HepG2 (cell line): ENCODE measurements at regions not wholly inside any gene's neighbourhood (a gene's known extent, or its start where the extent isn't known, plus 50 kb on each side); places are given as distances from the start of the nearest gene placed in this dataset.

Experiments
- ATAC-seq: fragments of 200-7000 bp; cut with Tn5 transposase; 3 replicates; pipeline ENCODE4 v1.9.1; 2020; ENCODE audit warnings: mild to moderate bottlenecking, moderate library complexity
- BruUV-seq: library from RNA; stranded (reverse); fragments of 400-500 nt; replicated peaks from 2 replicates; lab custom pipeline; 2021; lab: Mats Ljungman, UMichigan
- CTCF ChIA-PET: fragments of 300-600 bp; formaldehyde crosslinking; extraction: SDS; loops from one replicate; lab custom pipeline; 2021; ENCODE audit warnings: low total read pairs, inconsistent platforms, low intra/inter-chr PET ratio; lab: Yijun Ruan, JAX
- POLR2A ChIA-PET: fragments of 350-600 bp; sonication (Branson Sonifier 250); formaldehyde crosslinking; loops from one replicate; lab custom pipeline; 2020; ENCODE audit warnings: antibody characterized with exemption, inconsistent platforms; lab: Yijun Ruan, JAX
- DNase-seq: peaks from one replicate; pipeline ENCODE4 v3.0.0-alpha.2; 2015; ENCODE audit warnings: low spot score
- FAIRE-seq: peaks from 3 replicates; lab custom pipeline; 2011; peaks lifted over from hg19 to GRCh38; lab: Jason Lieb, UNC
- H2AFZ ChIP-seq: one replicate; pipeline ENCODE4 v1.6.1; 2011; ENCODE audit warnings: low read length, inconsistent platforms
- H3K27ac ChIP-seq: fragments of 300-600 bp; 3 replicates; pipeline ENCODE4 v1.8.0; 2011; ENCODE audit warnings: mixed run types, mild to moderate bottlenecking, mixed read lengths, low read length, inconsistent platforms; ENCODE audit not compliant: insufficient read depth; ENCODE audit errors: extremely low read length
- H3K27me3 ChIP-seq, 2 experiments: fragments of 200-600 bp in 1 of 2; 2 replicates in 1 of 2; 3 replicates in 1 of 2; pipeline versions ENCODE4 v1.6.0 to v1.8.0; 2011; ENCODE audit warnings: low read length in 2 of 2, mild to moderate bottlenecking in 2 of 2, moderate library complexity in 2 of 2, inconsistent platforms in 1 of 2; ENCODE audit not compliant: insufficient read depth in 2 of 2, control insufficient read depth in 1 of 2
- H3K36me3 ChIP-seq, 2 experiments: fragments of 200-600 bp in 1 of 2; replicated peaks in 1 of 2; 2 replicates in 1 of 2; 3 replicates in 1 of 2; pipeline versions ENCODE4 v1.5.1 to v1.8.0; 2011; ENCODE audit warnings: low read length in 2 of 2, inconsistent platforms in 1 of 2; ENCODE audit not compliant: insufficient read depth in 2 of 2, control insufficient read depth in 1 of 2
- H3K4me1 ChIP-seq: 2 replicates; pipeline ENCODE4 v1.5.1; 2012; ENCODE audit warnings: low read length, inconsistent platforms; ENCODE audit not compliant: insufficient read depth
- H3K4me2 ChIP-seq: 2 replicates; pipeline ENCODE4 v1.6.0; 2011; ENCODE audit warnings: low read depth, low read length, inconsistent platforms
- H3K4me3 ChIP-seq, 3 experiments: fragments of 200-600 bp in 1 of 3; sonication (generic), shearing (Covaris generic) in 1 of 3; replicated peaks in 1 of 3; 2 replicates each; pipeline ENCODE4 v1.5.1; 2011 to 2016; ENCODE audit warnings: low read length in 3 of 3, inconsistent platforms in 2 of 3, low read depth in 2 of 3, mild to moderate bottlenecking in 2 of 3, control low read depth in 1 of 3, mixed read lengths in 1 of 3; ENCODE audit not compliant: insufficient read depth in 1 of 3
- H3K79me2 ChIP-seq: one replicate; pipeline ENCODE4 v1.6.1; 2011; ENCODE audit warnings: low read length, inconsistent platforms; ENCODE audit not compliant: insufficient read depth
- H3K9ac ChIP-seq: 2 replicates; pipeline ENCODE4 v1.6.0; 2011; ENCODE audit warnings: mild to moderate bottlenecking, low read depth, low read length, inconsistent platforms; ENCODE audit not compliant: insufficient read depth
- H3K9me3 ChIP-seq: 2 replicates; pipeline ENCODE4 v1.5.1; 2012; ENCODE audit warnings: mild to moderate bottlenecking, low read length
- H4K20me1 ChIP-seq: 2 replicates; pipeline ENCODE4 v1.6.0; 2011; ENCODE audit warnings: inconsistent platforms, mild to moderate bottlenecking, low read length, moderate library complexity; ENCODE audit not compliant: insufficient read depth
- CCAR2 ChIP-seq: fragments of 200-400 bp; formaldehyde crosslinking; optimal IDR thresholded peaks from 2 replicates; pipeline ENCODE3; 2018; ENCODE audit warnings: low read depth, mild to moderate bottlenecking, low read length, moderate library complexity
- MAFF ChIP-seq: IDR thresholded peaks from 2 replicates; pipeline ENCODE4 v1.6.1; 2011; ENCODE audit warnings: low read depth, low read length, improper control_type of control experiment
- MAFK ChIP-seq, 2 experiments: IDR thresholded peaks in 1 of 2; conservative IDR thresholded peaks in 1 of 2; 2 replicates each; pipeline ENCODE4 v1.6.1; 2011; ENCODE audit warnings: improper control_type of control experiment in 2 of 2, low read length in 2 of 2
- NR2F6 ChIP-seq, 2 experiments: IDR thresholded peaks; 2 replicates each; pipeline ENCODE4 v1.6.1; 2016; ENCODE audit warnings: antibody characterized with exemption in 1 of 2, mild to moderate bottlenecking in 1 of 2
- RARA ChIP-seq: IDR thresholded peaks from 2 replicates; pipeline ENCODE4 v1.6.1; 2016; ENCODE audit warnings: missing genetic modification reagents, missing compliant biosample characterization
- RFX3 ChIP-seq: IDR thresholded peaks from 2 replicates; pipeline ENCODE4 v1.6.1; 2016; ENCODE audit warnings: missing biosample characterization, missing genetic modification reagents
- SP4 ChIP-seq: sonication (generic); formaldehyde crosslinking; IDR thresholded peaks from 2 replicates; pipeline ENCODE4 v1.8.1; 2023; ENCODE audit warnings: mild to moderate bottlenecking, missing genetic modification reagents
- ZNF354B ChIP-seq: sonication (generic); formaldehyde crosslinking; IDR thresholded peaks from 2 replicates; pipeline ENCODE4 v1.8.0; 2022; ENCODE audit warnings: mild to moderate bottlenecking, missing genetic modification reagents
- ZNF460 ChIP-seq: sonication (generic); formaldehyde crosslinking; IDR thresholded peaks from 2 replicates; pipeline ENCODE4 v1.5.1; 2020; ENCODE audit warnings: missing genetic modification reagents, mild to moderate bottlenecking, borderline replicate concordance
- ZNF790 ChIP-seq: sonication (generic); formaldehyde crosslinking; IDR thresholded peaks from 2 replicates; pipeline ENCODE4 v1.8.0; 2022; ENCODE audit warnings: missing genetic modification reagents, mild to moderate bottlenecking, borderline replicate concordance
- ZNF879 ChIP-seq: sonication (generic); formaldehyde crosslinking; IDR thresholded peaks from 2 replicates; pipeline ENCODE4 v1.8.1; 2023; ENCODE audit warnings: missing genetic modification reagents
- ZSCAN12 ChIP-seq: sonication (generic); formaldehyde crosslinking; IDR thresholded peaks from 2 replicates; pipeline ENCODE4 v1.9.0; 2021; ENCODE audit warnings: mild to moderate bottlenecking, missing genetic modification reagents
- WGBS: methylation state at CpG from one replicate; pipeline ENCODE4 v1.1.6; 2017; ENCODE audit warnings: low lambda C conversion rate; 5-methylcytosine and 5-hydroxymethylcytosine counted together
- in situ Hi-C: cut with HindIII; loops from 2 replicates; pipeline ENCODE4 v1.10.0; 2017; ENCODE audit warnings: low pct_unique_long_range_greater_than_20kb; ENCODE audit not compliant: extremely low pct_ligation_motif_present
- intact Hi-C: fragments of 100-400 bp; cut with micrococcal nuclease; formaldehyde crosslinking; loops from one replicate; pipeline ENCODE4 v1.10.0; 2022; ENCODE audit not compliant: unreplicated experiment
- TF ChIP-seq, protein P1 (sequence below): sonication (generic); formaldehyde crosslinking; IDR thresholded peaks from 2 replicates; pipeline ENCODE4 v1.4.0; 2020; ENCODE audit warnings: missing genetic modification reagents
- TF ChIP-seq, protein P2 (sequence below): sonication (generic); formaldehyde crosslinking; IDR thresholded peaks from 2 replicates; pipeline ENCODE4 v1.5.1; 2020; ENCODE audit warnings: mild to moderate bottlenecking, missing genetic modification reagents
- TF ChIP-seq, protein P3 (sequence below): sonication (generic); formaldehyde crosslinking; IDR thresholded peaks from 2 replicates; pipeline ENCODE4 v1.5.0; 2020; ENCODE audit warnings: mild to moderate bottlenecking, missing genetic modification reagents

DNA sequence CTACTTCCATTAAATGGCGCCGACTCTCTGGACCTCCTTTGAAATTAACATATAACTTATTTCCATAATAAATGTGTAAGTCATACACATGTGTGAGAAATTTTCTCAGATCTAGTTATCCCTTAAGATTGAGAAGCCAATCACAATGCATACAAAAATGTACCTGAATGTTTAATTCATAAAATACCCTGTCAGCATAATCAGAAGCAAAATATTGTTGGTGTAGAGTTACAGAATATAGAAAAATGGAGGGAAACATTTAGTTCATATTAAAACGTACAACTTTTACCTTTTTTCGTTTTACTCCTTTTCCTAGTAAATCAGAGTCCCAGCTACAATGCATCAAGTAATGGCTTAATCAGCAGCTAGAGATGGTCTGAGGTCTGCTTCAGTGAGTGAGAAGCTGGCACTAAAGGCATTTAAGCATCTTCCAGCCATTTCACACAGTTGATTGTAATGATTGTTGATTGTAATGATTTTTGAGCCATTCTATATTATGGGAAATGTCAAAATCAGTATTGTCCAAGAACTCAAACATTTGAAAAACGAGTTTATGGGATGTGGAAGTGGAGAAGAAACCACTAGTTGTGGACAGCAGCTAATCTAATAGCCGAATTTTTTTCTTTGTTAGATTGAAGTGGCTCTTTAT is 81.8 kb downstream of the ANXA1 start (continued):
- TF ChIP-seq MAFK (conservative IDR thresholded peaks at IDR 0.05 in 1 of 2, IDR thresholded peaks at IDR 0.05 in 1 of 2; ENCODE audit: low read length in 2 of 2): peak; percentile 71 to 92
- TF ChIP-seq ZNF790: no peak
- no peak for TF ChIP-seq ZNF354B (CRISPR knock-in tag)
- TF ChIP-seq ZNF879: no peak
- no peak for TF ChIP-seq ZNF460 (CRISPR knock-in tag)
- peak; percentile 87 for TF ChIP-seq MAFF
- TF ChIP-seq, all 625 proteins: peak for 2

DNA sequence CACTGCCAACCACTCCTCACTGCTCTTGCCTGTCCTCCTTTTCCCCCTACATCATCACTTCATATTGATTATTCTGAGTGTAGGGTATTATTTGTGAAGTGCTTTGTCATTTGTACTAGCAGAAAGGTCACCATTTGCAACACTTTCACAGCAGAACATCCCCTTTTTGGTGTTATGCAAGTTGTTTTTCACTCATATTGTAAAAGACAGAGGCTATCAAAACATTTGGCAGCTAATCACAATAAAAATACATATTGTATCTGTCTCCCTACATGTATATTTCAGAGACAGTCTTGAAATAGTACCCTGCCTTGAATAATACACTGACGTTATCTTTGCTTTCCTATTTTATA is 82.3 kb downstream of the ANXA1 start:
- FAIRE-seq (no peak), ATAC-seq (no peak), DNase-seq (no peak)
- BruUV-seq: no TSS peak
- 5% methylated on average over 1 of the region's 1 CpG for WGBS
- no peaks in the 10 kb centered on the region for H3K9me3 ChIP-seq
- no peaks in the 10 kb centered on the region for H3K27me3 ChIP-seq
- H3K27ac ChIP-seq: no peak overlapping the region
- H3K79me2 ChIP-seq: no peaks in the 10 kb centered on the region
- no peaks in the 10 kb centered on the region for H3K4me1 ChIP-seq
- H3K36me3 ChIP-seq: no peaks in the 10 kb centered on the region
- no peaks in the 10 kb centered on the region for H4K20me1 ChIP-seq
- ChIA-PET CTCF (no interaction called here), POLR2A (no interaction called here)
- in situ Hi-C loops: no loop called here
- no peak overlapping the region for H3K4me2 ChIP-seq
- no peak overlapping the region for H2AFZ ChIP-seq
- intact Hi-C loops: no loop called here
- no peak overlapping the region for H3K4me3 ChIP-seq
- no peak overlapping the region for H3K9ac ChIP-seq
- TF ChIP-seq, protein P1, sequence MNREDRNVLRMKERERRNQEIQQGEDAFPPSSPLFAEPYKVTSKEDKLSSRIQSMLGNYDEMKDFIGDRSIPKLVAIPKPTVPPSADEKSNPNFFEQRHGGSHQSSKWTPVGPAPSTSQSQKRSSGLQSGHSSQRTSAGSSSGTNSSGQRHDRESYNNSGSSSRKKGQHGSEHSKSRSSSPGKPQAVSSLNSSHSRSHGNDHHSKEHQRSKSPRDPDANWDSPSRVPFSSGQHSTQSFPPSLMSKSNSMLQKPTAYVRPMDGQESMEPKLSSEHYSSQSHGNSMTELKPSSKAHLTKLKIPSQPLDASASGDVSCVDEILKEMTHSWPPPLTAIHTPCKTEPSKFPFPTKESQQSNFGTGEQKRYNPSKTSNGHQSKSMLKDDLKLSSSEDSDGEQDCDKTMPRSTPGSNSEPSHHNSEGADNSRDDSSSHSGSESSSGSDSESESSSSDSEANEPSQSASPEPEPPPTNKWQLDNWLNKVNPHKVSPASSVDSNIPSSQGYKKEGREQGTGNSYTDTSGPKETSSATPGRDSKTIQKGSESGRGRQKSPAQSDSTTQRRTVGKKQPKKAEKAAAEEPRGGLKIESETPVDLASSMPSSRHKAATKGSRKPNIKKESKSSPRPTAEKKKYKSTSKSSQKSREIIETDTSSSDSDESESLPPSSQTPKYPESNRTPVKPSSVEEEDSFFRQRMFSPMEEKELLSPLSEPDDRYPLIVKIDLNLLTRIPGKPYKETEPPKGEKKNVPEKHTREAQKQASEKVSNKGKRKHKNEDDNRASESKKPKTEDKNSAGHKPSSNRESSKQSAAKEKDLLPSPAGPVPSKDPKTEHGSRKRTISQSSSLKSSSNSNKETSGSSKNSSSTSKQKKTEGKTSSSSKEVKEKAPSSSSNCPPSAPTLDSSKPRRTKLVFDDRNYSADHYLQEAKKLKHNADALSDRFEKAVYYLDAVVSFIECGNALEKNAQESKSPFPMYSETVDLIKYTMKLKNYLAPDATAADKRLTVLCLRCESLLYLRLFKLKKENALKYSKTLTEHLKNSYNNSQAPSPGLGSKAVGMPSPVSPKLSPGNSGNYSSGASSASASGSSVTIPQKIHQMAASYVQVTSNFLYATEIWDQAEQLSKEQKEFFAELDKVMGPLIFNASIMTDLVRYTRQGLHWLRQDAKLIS (CRISPR knock-in tag): no peak
- TF ChIP-seq CCAR2: no peak
- TF ChIP-seq, protein P2, sequence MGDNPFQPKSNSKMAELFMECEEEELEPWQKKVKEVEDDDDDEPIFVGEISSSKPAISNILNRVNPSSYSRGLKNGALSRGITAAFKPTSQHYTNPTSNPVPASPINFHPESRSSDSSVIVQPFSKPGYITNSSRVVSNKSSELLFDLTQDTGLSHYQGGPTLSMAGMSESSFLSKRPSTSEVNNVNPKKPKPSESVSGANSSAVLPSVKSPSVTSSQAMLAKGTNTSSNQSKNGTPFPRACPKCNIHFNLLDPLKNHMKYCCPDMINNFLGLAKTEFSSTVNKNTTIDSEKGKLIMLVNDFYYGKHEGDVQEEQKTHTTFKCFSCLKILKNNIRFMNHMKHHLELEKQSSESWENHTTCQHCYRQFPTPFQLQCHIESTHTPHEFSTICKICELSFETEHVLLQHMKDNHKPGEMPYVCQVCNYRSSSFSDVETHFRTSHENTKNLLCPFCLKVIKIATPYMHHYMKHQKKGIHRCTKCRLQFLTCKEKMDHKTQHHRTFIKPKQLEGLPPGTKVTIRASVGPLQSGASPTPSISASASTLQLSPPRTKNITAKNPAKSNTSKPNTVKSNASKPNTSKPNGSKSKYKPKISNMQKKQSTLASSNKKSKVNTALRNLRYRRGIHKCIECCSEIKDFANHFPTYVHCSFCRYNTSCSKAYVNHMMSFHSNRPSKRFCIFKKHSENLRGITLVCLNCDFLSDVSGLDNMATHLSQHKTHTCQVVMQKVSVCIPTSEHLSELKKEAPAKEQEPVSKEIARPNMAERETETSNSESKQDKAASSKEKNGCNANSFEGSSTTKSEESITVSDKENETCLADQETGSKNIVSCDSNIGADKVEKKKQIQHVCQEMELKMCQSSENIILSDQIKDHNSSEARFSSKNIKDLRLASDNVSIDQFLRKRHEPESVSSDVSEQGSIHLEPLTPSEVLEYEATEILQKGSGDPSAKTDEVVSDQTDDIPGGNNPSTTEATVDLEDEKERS (CRISPR knock-in tag): no peak
- no peak for TF ChIP-seq NR2F6 (IDR thresholded peaks at IDR 0.05)
- no peak for TF ChIP-seq NR2F6 (CRISPR knock-in tag; IDR thresholded peaks at IDR 0.05)
- TF ChIP-seq ZSCAN12 (CRISPR knock-in tag): no peak
- no peak for TF ChIP-seq SP4
- no peak for TF ChIP-seq RFX3
- TF ChIP-seq, protein P3, sequence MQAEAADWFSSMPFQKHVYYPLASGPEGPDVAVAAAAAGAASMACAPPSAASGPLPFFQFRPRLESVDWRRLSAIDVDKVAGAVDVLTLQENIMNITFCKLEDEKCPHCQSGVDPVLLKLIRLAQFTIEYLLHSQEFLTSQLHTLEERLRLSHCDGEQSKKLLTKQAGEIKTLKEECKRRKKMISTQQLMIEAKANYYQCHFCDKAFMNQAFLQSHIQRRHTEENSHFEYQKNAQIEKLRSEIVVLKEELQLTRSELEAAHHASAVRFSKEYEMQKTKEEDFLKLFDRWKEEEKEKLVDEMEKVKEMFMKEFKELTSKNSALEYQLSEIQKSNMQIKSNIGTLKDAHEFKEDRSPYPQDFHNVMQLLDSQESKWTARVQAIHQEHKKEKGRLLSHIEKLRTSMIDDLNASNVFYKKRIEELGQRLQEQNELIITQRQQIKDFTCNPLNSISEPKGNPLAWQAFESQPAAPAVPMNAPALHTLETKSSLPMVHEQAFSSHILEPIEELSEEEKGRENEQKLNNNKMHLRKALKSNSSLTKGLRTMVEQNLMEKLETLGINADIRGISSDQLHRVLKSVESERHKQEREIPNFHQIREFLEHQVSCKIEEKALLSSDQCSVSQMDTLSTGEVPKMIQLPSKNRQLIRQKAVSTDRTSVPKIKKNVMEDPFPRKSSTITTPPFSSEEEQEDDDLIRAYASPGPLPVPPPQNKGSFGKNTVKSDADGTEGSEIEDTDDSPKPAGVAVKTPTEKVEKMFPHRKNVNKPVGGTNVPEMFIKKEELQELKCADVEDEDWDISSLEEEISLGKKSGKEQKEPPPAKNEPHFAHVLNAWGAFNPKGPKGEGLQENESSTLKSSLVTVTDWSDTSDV: no peak
- no peak for TF ChIP-seq RARA
